GM03348 (cell line): ENCODE measurements at regions not wholly inside any gene's neighbourhood (a gene's known extent, or its start where the extent isn't known, plus 50 kb on each side); places are given as distances from the start of the nearest gene placed in this dataset.

Experiments used
- DNase-seq: peaks from one replicate; pipeline ENCODE4 v3.0.0; 2012; ENCODE audit warnings: low spot score

GRCh38 chr11:29782447-29782846 lies 234.4 kb downstream of the KCNA4 start:
- DNase-seq, result no peak

- no peak for DNase-seq
Observed at GRCh38 chr11:29781268-29781667, 235.6 kb downstream of the KCNA4 start.

- DNase-seq, result no peak
Observed at GRCh38 chr11:29780756-29781155, 236.1 kb downstream of the KCNA4 start.

GRCh38 chr11:29773656-29774264 lies 243.1 kb downstream of the KCNA4 start:
- no peak for DNase-seq

GRCh38 chr11:29756871-29757270 lies 260.0 kb downstream of the KCNA4 start:
- no peak for DNase-seq

- DNase-seq, result no peak
Observed at GRCh38 chr11:29755474-29755873, 261.4 kb downstream of the KCNA4 start.

GRCh38 chr11:29751618-29752017 lies 265.2 kb downstream of the KCNA4 start:
- no peak for DNase-seq

GRCh38 chr11:29750392-29750791 lies 266.4 kb downstream of the KCNA4 start:
- DNase-seq, result no peak

- DNase-seq, result no peak
Observed at GRCh38 chr11:29734287-29734686, 282.5 kb downstream of the KCNA4 start.

GRCh38 chr11:29713831-29714320 lies 303.0 kb downstream of the KCNA4 start:
- DNase-seq, result no peak

GRCh38 chr11:29712616-29713015 lies 304.2 kb downstream of the KCNA4 start:
- no peak for DNase-seq

- no peak for DNase-seq
Observed at GRCh38 chr11:29707924-29708323, 308.9 kb downstream of the KCNA4 start.

GRCh38 chr11:29685361-29685760 lies 331.5 kb downstream of the KCNA4 start:
- DNase-seq, result no peak

- DNase-seq, result no peak
Observed at GRCh38 chr11:29682856-29683255, 334.0 kb downstream of the KCNA4 start.

- DNase-seq, result no peak
Observed at GRCh38 chr11:29679996-29680395, 336.8 kb downstream of the KCNA4 start.

GRCh38 chr11:29676993-29677392 lies 339.8 kb downstream of the KCNA4 start:
- no peak for DNase-seq

GRCh38 chr11:29669310-29669709 lies 347.5 kb downstream of the KCNA4 start:
- no peak for DNase-seq

GRCh38 chr11:29657709-29658108 lies 359.1 kb downstream of the KCNA4 start:
- DNase-seq, result no peak

GRCh38 chr11:29656597-29656996 lies 360.2 kb downstream of the KCNA4 start:
- no peak for DNase-seq

GRCh38 chr11:29645373-29645772 lies 371.5 kb downstream of the KCNA4 start:
- DNase-seq, result no peak

- DNase-seq, result no peak
Observed at GRCh38 chr11:29641201-29641600, 375.6 kb downstream of the KCNA4 start.

- DNase-seq, result no peak
Observed at GRCh38 chr11:29634744-29635143, 382.1 kb downstream of the KCNA4 start.

- peak; percentile 2 for DNase-seq
Observed at GRCh38 chr11:29634244-29634643, 382.6 kb downstream of the KCNA4 start.

GRCh38 chr11:29629286-29629685 lies 387.5 kb downstream of the KCNA4 start:
- DNase-seq, result no peak
